Activated T-cell treated with anti-CD3 and anti-CD28 coated beads, Interleukin-2, amount 50 U/mL, for 24 hours (primary cell): ENCODE measurements at regions not wholly inside any gene's neighbourhood (a gene's known extent, or its start where the extent isn't known, plus 50 kb on each side); places are given as distances from the start of the nearest gene placed in this dataset.
"Not testable (repeated sequence)": the region's sequence is repeated elsewhere in the genome, so short reads cannot be mapped to it uniquely, and the experiment has no call there.

ENCODE experiments used
- DNase-seq: peaks from one replicate; pipeline ENCODE4 v3.0.0-alpha.2; 2020
- H3K27ac Mint-ChIP-seq: 2 replicates; pipeline ENCODE4 v1.8.0; 2020; ENCODE audit warnings: mild to moderate bottlenecking, mixed read lengths
- H3K27me3 Mint-ChIP-seq: 2 replicates; pipeline ENCODE4 v1.8.0; 2020; ENCODE audit warnings: mixed read lengths
- H3K36me3 Mint-ChIP-seq: 2 replicates; pipeline ENCODE4 v1.8.0; 2020; ENCODE audit warnings: low read depth, mixed read lengths
- H3K4me1 Mint-ChIP-seq: 2 replicates; pipeline ENCODE4 v1.8.0; 2020; ENCODE audit warnings: low read depth, mixed read lengths
- H3K4me3 Mint-ChIP-seq: 2 replicates; pipeline ENCODE4 v1.8.0; 2020; ENCODE audit warnings: mild to moderate bottlenecking, moderate library complexity, mixed read lengths
- H3K9me3 Mint-ChIP-seq: 2 replicates; pipeline ENCODE4 v1.8.0; 2020; ENCODE audit warnings: mixed read lengths

DNA sequence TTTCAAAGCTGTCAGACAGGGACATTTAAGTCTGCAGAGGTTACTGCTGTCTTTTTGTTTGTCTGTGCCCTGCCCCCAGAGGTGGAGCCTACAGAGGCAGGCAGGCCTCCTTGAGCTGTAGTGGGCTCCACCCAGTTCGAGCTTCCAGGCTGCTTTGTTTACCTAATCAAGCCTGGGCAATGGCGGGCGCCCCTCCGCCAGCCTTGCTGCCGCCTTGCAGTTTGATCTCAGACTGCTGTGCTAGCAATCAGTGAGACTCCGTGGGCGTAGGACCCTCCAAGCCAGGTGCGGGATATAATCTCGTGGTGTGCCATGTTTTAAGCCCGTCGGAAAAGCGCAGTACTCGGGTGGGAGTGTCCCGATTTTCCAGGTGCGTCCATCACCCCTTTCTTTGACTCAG is 919.2 kb upstream of the ARRDC3 start:
- DNase-seq, H3K36me3 Mint-ChIP-seq, H3K27ac Mint-ChIP-seq, H3K27me3 Mint-ChIP-seq, H3K9me3 Mint-ChIP-seq, H3K4me3 Mint-ChIP-seq, H3K4me1 Mint-ChIP-seq: not testable (repeated sequence)

DNA sequence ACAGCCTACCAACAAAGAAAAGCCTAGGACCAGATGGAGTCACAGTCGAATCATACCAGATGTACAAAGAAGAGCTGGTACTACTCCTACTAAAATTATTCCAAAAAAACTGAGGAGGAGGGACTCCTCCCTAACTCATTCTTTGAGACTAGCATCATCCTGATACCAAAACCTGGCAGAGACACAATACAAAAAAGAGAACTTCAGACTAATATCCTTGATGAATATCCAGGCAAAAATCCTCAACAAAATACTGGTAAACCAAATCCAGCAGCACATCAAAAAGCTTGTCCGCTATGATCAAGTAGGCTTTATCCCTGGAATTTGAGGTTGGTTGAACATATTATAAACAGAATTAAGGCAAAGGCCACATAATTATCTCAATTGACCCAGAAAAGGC is 900.4 kb upstream of the ARRDC3 start:
- no peaks in the 10 kb centered on the region for H3K4me1 Mint-ChIP-seq
- no peak overlapping the region for H3K4me3 Mint-ChIP-seq
- H3K27me3 Mint-ChIP-seq: no peaks in the 10 kb centered on the region
- H3K9me3 Mint-ChIP-seq: peaks cover 29% of the 10 kb centered on the region
- H3K27ac Mint-ChIP-seq: no peak overlapping the region
- H3K36me3 Mint-ChIP-seq: no peaks in the 10 kb centered on the region
- no peak for DNase-seq

DNA sequence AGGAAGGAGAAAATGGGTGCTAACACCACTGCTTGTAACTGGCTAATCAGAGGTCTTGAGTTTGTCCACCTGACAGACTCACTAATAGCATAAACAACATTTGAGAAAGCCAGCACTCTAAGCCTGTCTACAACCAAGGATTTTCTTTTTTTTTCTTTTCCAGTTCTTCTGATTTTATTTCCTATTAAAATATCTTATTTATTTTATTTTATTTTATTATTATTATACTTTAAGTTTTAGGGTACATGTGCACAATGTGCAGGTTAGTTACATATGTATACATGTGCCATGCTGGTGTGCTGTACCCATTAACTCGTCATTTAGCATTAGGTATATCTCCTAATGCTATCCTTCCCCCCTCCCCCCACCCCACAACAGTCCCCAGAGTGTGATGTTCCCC is 888.6 kb upstream of the ARRDC3 start:
- H3K9me3 Mint-ChIP-seq, H3K27me3 Mint-ChIP-seq, DNase-seq, H3K4me3 Mint-ChIP-seq, H3K36me3 Mint-ChIP-seq, H3K27ac Mint-ChIP-seq, H3K4me1 Mint-ChIP-seq: not testable (repeated sequence)

DNA sequence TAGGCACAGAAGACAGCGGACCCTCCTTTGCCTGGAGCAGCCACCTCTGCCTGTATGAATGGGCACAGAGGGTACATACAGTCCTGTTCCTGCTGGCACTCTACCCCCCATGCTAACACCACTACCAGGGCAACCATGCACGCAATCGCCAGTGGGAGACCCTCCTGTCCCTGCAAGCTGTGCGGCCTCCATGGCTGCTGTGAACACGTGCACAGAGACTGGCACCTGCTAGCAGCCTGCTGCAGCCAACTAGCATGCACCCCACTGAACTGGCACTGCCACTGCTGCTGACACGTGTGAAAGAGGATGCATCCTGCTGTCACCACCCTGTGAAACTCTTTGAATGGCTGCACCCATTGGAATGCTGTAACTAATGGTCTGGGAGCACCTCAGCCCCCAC is 885.2 kb upstream of the ARRDC3 start:
- no peak for DNase-seq
- peaks cover 7% of the 10 kb centered on the region for H3K9me3 Mint-ChIP-seq
- H3K4me1 Mint-ChIP-seq: no peaks in the 10 kb centered on the region
- H3K27me3 Mint-ChIP-seq: no peaks in the 10 kb centered on the region
- H3K4me3 Mint-ChIP-seq: no peak overlapping the region
- H3K36me3 Mint-ChIP-seq: no peaks in the 10 kb centered on the region
- no peak overlapping the region for H3K27ac Mint-ChIP-seq

DNA sequence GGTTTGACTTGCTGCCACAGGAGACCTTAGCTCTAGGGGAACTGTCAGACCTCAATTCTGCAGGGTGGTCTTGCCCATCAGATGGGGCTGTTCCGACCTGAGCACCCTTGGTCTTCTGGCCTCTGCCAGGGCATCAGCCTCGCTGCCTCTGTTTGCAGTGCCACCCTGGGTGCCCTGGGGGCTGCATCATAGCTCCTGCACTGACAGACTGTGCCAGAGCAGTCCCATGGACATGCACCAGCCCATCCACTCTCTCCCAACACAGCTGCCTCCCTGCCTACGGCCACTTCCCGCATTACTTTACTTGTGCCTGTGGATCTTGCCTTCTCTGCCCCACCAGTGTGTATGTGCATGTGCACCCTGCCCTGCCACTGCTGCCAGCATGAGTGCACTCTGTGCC is 884.7 kb upstream of the ARRDC3 start:
- Mint-ChIP-seq H3K36me3 (no peaks in the 10 kb centered on the region), H3K27ac (no peak overlapping the region), H3K4me3 (no peak overlapping the region), H3K4me1 (no peaks in the 10 kb centered on the region), H3K9me3 (peaks cover 7% of the 10 kb centered on the region), H3K27me3 (no peaks in the 10 kb centered on the region)
- DNase-seq: no peak

DNA sequence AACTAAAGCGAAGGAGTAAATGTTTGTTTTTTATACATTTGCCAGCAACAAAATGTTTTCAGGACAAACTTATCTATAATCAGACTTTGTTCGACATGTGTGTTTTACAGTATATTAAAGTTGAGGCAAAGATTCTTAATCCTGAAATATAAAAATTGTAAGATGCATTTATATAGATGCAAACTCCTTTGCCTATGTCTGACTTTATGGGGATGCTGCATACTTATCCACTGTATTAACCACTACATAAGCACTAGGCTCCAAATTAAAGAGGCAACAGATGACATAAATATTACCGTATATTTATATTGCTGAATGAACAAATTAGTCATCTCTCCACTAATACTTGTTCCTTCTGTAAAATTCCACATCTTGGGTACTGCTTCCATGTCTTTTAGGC is 882.7 kb upstream of the ARRDC3 start:
- H3K27me3 Mint-ChIP-seq: no peaks in the 10 kb centered on the region

DNA sequence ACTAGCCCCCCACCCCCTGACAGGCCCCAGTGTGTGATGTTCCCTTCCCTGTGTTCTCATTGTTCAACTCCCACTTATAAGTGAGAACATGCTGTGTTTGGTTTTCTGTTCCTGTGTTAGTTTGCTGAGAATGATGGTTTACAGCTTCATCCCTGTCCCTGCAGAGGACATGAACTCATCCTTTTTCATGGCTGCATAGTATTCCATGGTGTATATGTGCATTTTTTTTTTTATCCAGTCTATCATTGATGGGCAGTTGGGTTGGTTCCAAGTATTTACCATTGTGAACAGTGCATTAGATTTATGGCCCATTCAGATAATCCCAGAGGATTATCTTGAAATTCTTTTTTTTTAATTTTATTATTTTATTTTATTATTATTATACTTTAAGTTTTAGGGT is 872.5 kb upstream of the ARRDC3 start:
- DNase-seq, H3K36me3 Mint-ChIP-seq, H3K27ac Mint-ChIP-seq, H3K4me3 Mint-ChIP-seq, H3K27me3 Mint-ChIP-seq, H3K4me1 Mint-ChIP-seq: not testable (repeated sequence)
- H3K9me3 Mint-ChIP-seq: peaks cover 23% of the 10 kb centered on the region

More for the DNA sequence above, 882.7 kb upstream of the ARRDC3 start:
- Mint-ChIP-seq H3K4me1 (no peaks in the 10 kb centered on the region), H3K27ac (no peak overlapping the region), H3K9me3 (peaks cover 2% of the 10 kb centered on the region), H3K4me3 (no peak overlapping the region), H3K36me3 (no peaks in the 10 kb centered on the region)
- no peak for DNase-seq

DNA sequence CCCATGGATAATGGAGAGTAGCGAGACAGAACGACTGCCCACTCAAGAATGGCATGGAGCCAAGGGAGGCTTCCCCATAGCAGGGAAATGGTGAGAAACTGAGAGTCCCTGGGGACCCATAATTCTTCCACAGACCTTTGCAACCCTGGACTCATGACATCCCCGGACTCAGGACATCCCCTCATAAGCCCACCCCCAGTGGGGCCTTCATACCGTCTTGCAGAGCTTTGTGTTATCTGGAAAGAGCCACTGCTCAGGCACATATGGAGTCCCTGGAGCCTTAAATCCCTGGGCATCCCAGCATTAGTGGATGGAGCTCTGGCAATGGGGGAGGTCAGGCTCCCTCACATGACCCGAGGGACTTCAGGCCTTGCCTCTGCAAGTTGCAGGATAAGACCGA is 865.4 kb upstream of the ARRDC3 start:
- no peaks in the 10 kb centered on the region for H3K36me3 Mint-ChIP-seq
- H3K27me3 Mint-ChIP-seq: no peaks in the 10 kb centered on the region
- no peak overlapping the region for H3K4me3 Mint-ChIP-seq
- no peak overlapping the region for H3K27ac Mint-ChIP-seq
- no peaks in the 10 kb centered on the region for H3K4me1 Mint-ChIP-seq
- DNase-seq: no peak
- H3K9me3 Mint-ChIP-seq: peaks cover 17% of the 10 kb centered on the region

DNA sequence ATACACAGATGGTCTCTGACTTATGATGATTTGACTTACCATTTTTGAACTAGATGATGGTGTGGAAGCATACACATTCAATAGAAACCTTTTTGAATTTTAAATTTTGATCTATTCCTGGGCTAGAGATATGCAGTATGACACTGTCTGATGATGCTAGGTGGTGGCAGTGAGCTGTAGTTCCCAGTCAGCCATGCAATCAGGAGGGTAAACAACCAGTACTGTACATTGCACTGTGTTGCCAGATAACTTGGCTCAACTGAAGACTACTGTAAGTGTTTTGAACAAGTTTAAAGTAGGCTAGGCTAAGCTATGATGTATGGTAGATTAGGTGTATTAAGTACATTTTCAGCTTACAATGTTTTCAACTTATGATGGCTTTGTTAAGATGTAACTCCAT is 859.1 kb upstream of the ARRDC3 start:
- H3K27ac Mint-ChIP-seq: no peak overlapping the region
- no peaks in the 10 kb centered on the region for H3K4me1 Mint-ChIP-seq
- no peaks in the 10 kb centered on the region for H3K27me3 Mint-ChIP-seq
- no peak for DNase-seq
- H3K4me3 Mint-ChIP-seq: no peak overlapping the region
- H3K9me3 Mint-ChIP-seq: peaks cover 2% of the 10 kb centered on the region
- H3K36me3 Mint-ChIP-seq: no peaks in the 10 kb centered on the region

DNA sequence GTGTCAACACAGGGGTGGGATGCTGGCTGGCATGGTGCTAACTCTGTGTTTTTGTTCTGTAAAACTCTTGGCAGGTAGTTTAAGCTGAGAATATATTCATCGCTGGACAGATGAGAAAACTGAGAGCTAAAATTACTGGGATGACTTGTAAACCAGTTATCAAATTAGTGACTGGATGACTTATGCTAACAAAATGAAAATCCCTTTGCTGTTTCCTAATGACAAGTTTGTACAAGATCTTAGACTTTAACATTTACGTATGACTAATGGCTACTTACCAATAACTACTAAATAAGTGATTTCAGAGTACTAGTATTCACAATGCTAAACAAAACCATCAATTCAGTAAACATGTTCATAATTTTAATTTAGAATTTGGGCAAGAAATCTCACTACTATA is 854.8 kb upstream of the ARRDC3 start:
- peaks cover 8% of the 10 kb centered on the region for H3K9me3 Mint-ChIP-seq
- no peak overlapping the region for H3K4me3 Mint-ChIP-seq
- no peaks in the 10 kb centered on the region for H3K27me3 Mint-ChIP-seq
- DNase-seq: no peak
- H3K36me3 Mint-ChIP-seq: no peaks in the 10 kb centered on the region
- H3K27ac Mint-ChIP-seq: no peak overlapping the region
- H3K4me1 Mint-ChIP-seq: no peaks in the 10 kb centered on the region

DNA sequence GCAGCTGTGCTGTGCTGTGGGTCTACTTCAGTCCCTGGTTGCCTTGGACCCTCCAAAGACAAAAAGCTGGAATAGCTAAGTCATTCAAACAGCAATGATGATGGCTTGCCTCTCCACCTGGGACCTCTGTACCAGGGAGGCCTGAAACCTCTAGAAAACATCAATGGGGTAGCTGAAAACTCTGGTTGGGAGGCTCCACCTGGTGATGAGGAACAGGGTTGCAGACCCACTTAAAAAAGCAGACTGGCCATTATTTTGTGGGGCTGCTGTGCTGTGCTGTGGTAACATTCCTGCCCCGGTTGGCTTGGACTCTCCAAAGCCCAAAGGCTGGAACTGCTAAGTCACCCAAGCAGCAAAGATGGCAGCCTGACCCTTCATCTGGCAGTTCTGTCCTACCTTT is 839.3 kb upstream of the ARRDC3 start:
- Mint-ChIP-seq H3K36me3 (no peaks in the 10 kb centered on the region), H3K27me3 (no peaks in the 10 kb centered on the region), H3K27ac (no peak overlapping the region), H3K4me3 (no peak overlapping the region), H3K4me1 (no peaks in the 10 kb centered on the region), H3K9me3 (peaks cover 29% of the 10 kb centered on the region)
- no peak for DNase-seq

DNA sequence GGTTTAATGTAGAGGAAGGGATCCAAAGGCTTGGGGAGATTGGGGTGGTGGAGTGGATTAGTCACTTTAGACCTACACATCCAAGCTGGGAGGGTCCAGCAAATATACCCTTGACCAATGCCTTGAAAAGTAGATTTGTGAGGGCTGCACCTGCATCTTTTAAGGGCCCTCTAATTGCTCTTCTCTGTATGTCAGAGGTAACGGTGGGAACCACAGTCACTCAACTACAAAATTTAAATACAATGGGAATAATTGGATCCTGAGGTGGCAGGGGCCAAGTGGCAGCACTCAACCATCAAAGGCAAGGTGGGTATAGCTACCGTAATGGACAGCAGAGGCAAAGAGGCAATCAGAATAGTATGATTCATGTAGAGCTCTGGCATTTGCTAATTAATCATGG is 833.7 kb upstream of the ARRDC3 start:
- H3K9me3 Mint-ChIP-seq: peaks cover 14% of the 10 kb centered on the region
- H3K4me1 Mint-ChIP-seq, H3K27ac Mint-ChIP-seq, H3K4me3 Mint-ChIP-seq, H3K36me3 Mint-ChIP-seq, H3K27me3 Mint-ChIP-seq, DNase-seq: not testable (repeated sequence)

DNA sequence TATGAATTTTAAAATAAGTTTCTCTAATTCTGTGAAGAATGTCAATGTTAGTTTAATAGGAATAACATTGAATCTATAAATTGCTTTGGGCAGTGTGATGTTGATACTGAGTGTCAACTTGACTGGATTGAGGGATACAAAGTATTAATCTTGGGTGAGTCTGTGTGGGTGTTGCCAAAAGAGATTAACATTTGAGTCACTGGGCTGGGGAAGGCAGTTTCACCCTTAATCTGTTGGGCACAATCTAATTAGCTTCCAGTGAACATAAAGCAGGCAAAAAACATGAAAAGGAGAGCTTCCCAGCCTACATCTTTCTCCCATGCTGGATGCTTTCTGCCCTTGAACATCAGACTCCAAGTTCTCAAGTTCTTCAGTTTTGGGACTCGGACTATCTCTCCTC is 832.0 kb upstream of the ARRDC3 start:
- Mint-ChIP-seq H3K27ac (no peak overlapping the region), H3K4me1 (no peaks in the 10 kb centered on the region), H3K4me3 (no peak overlapping the region), H3K9me3 (peaks cover 21% of the 10 kb centered on the region), H3K36me3 (no peaks in the 10 kb centered on the region), H3K27me3 (no peaks in the 10 kb centered on the region)
- DNase-seq: no peak

DNA sequence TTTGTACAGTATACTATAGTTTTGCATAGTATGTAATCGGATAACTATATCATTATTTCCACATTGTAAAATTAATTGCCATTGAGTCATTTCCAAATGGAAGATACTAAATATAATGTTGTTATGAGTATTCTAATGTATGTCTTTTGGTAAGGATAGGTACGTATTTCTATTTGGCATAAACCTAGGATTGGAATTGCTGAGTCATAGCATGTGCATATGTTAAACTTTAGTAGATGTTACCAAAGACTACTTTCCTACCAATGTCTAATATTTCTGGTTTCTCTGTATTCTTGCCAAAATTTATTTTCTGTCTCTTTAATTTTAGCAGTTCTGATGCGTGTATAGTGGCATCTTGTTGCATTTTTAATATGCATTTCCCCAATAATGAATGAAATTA is 825.1 kb upstream of the ARRDC3 start:
- DNase-seq: no peak
- Mint-ChIP-seq H3K4me3 (no peak overlapping the region), H3K27me3 (no peaks in the 10 kb centered on the region), H3K9me3 (peaks cover 13% of the 10 kb centered on the region), H3K36me3 (no peaks in the 10 kb centered on the region), H3K27ac (no peak overlapping the region), H3K4me1 (no peaks in the 10 kb centered on the region)

DNA sequence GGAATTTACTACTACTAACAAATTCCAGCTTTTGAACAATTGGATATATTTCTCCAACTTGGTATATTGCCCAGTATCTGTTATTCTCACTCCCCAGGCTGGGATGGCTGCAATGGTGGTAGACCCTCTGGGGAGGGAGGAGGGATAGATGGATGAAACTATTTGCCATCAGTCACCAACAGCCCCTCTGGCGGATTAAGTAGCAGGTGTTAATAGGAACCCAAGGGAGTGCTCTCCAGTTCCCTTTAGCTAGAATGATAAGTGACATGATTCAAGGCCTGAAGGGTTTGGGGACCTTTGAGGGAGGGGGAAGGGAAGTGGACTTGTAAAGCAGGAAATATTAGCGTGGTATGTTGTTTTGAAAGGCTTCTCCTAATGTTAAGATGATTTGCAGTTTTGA is 824.0 kb upstream of the ARRDC3 start:
- H3K27me3 Mint-ChIP-seq: no peaks in the 10 kb centered on the region
- no peak for DNase-seq
- H3K4me3 Mint-ChIP-seq: no peak overlapping the region
- H3K27ac Mint-ChIP-seq: no peak overlapping the region
- no peaks in the 10 kb centered on the region for H3K4me1 Mint-ChIP-seq
- peaks cover 13% of the 10 kb centered on the region for H3K9me3 Mint-ChIP-seq
- H3K36me3 Mint-ChIP-seq: no peaks in the 10 kb centered on the region

DNA sequence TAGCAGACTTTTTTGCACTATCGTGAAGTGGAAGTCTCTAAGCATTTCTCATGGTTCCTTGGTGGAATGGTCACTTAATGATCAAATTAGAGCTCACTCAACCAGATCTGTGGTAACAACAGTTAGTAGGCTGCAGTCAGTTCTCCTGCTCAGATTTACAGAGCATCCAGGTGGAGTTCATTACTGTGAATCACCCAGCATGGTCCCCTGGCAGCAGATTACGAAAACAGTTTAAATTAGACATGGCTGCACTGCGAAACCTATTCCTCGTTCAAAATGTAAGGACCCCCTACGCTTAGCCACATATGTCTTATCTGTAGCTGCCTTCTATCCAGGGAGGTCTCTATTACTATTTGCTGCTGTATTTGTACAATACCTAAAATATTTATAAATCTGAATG is 823.6 kb upstream of the ARRDC3 start:
- Mint-ChIP-seq H3K9me3 (peaks cover 12% of the 10 kb centered on the region), H3K4me1 (no peaks in the 10 kb centered on the region), H3K36me3 (no peaks in the 10 kb centered on the region), H3K27ac (no peak overlapping the region), H3K4me3 (no peak overlapping the region), H3K27me3 (no peaks in the 10 kb centered on the region)
- DNase-seq: no peak
